ENCODE measurements at regions not wholly inside any gene's neighbourhood (a gene's known extent, or its start where the extent isn't known, plus 50 kb on each side); places are given as distances from the start of the nearest gene placed in this dataset.

DNA sequence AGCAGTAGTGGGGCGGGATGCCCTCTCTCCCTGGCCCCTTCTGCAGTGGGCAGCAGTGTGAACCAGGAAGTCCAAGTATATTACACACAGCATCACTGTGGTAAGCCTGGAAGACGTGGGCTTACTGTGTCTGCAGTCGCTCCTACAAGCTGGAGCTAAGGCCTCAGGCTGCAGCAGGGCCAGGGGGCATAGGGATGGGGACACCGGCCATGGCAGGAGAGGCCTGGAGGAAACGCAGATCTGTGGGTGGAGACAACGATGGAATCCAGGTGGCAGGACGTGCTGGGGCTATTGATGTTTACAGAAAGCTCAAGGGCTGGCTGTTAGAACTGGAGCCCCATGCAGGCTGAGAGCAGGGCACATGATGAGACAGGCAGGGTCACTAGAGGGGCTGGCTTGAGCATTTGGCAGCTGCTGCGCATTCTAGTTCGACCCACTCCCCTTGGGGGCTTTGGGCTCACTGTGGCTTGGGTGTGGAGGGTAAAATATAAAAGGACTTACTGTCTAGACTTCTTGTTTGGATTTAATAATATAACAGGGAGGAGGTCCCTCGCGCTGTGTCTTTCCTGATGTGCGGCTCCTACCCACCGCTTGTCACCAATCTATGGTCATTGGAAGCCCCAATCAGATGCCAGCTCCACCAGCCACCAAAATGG, 539.5 kb downstream of the TBC1D22A start:
- TF ChIP-seq, protein P1, sequence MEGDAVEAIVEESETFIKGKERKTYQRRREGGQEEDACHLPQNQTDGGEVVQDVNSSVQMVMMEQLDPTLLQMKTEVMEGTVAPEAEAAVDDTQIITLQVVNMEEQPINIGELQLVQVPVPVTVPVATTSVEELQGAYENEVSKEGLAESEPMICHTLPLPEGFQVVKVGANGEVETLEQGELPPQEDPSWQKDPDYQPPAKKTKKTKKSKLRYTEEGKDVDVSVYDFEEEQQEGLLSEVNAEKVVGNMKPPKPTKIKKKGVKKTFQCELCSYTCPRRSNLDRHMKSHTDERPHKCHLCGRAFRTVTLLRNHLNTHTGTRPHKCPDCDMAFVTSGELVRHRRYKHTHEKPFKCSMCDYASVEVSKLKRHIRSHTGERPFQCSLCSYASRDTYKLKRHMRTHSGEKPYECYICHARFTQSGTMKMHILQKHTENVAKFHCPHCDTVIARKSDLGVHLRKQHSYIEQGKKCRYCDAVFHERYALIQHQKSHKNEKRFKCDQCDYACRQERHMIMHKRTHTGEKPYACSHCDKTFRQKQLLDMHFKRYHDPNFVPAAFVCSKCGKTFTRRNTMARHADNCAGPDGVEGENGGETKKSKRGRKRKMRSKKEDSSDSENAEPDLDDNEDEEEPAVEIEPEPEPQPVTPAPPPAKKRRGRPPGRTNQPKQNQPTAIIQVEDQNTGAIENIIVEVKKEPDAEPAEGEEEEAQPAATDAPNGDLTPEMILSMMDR (IDR thresholded peaks at IDR 0.05; ENCODE audit: control insufficient read depth, insufficient read depth, low read depth, low read length, missing control alignments) = no peak
- no peak for DNase-seq (ENCODE audit: low read depth)
- no peak overlapping the region for H3K4me3 ChIP-seq (ENCODE audit: control insufficient read depth, low read depth, low read length)

- TF ChIP-seq, protein P1 (IDR thresholded peaks at IDR 0.05; ENCODE audit: control insufficient read depth, insufficient read depth, low read depth, low read length, missing control alignments) = no peak
- no peak overlapping the region for H3K4me3 ChIP-seq (ENCODE audit: control insufficient read depth, low read depth, low read length)
- DNase-seq (ENCODE audit: low read depth) = no peak
Measured at GRCh38 chr22:47300698-47301405, 538.4 kb downstream of the TBC1D22A start.

GRCh38 chr22:47299863-47300697, 537.6 kb downstream of the TBC1D22A start:
- no peak overlapping the region for H3K4me3 ChIP-seq (ENCODE audit: control insufficient read depth, low read depth, low read length)
- TF ChIP-seq, protein P1 (IDR thresholded peaks at IDR 0.05; ENCODE audit: control insufficient read depth, insufficient read depth, low read depth, low read length, missing control alignments) = no peak
- DNase-seq (ENCODE audit: low read depth) = no peak

DNA sequence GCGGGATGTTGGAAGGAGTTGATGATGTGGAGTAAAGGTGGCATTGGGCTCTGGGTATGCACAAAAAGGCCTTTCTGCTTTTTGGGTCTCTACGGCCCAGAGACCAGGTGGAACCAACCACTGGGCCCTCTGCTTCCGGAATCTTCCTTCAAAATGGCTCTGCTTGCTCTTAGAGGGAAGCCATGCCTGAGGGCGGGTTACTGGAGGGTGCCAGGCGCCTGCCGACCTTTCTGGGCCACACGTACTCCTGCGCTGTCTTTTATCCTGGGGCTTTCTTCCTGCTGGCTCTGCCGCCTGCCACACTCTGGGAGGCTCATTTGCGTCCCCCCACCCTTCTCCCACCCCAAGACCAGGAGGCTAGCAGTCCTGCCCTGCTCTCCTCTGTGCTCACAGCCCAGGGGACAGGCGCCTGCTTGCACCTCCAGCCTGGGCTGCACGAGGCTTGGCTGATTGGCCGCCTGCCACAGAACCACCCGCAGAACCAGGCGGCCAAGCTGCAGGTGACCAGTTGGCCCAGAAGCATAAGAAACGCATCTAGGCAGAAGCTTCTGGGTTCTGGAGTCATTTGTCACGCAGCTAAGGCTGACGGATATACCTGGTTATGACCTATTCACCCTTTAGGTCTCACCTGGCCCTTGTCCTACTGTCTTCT, 536.9 kb downstream of the TBC1D22A start:
- H3K4me3 ChIP-seq (ENCODE audit: control insufficient read depth, low read depth, low read length) = no peak overlapping the region
- TF ChIP-seq, protein P1 (IDR thresholded peaks at IDR 0.05; ENCODE audit: control insufficient read depth, insufficient read depth, low read depth, low read length, missing control alignments) = no peak
- DNase-seq (ENCODE audit: low read depth) = no peak

GRCh38 chr22:47298017-47298785, 535.8 kb downstream of the TBC1D22A start:
- TF ChIP-seq, protein P1 (IDR thresholded peaks at IDR 0.05; ENCODE audit: control insufficient read depth, insufficient read depth, low read depth, low read length, missing control alignments) = no peak
- DNase-seq (ENCODE audit: low read depth) = no peak
- no peak overlapping the region for H3K4me3 ChIP-seq (ENCODE audit: control insufficient read depth, low read depth, low read length)

All from AG09309 (cell line).